Calu3 (cell line): ENCODE measurements at regions not wholly inside any gene's neighbourhood (a gene's known extent, or its start where the extent isn't known, plus 50 kb on each side); places are given as distances from the start of the nearest gene placed in this dataset.

Experiments
- BruUV-seq: library from RNA; stranded (reverse); fragments of 400-500 nt; replicated peaks from 2 replicates; lab custom pipeline; 2021; lab: Mats Ljungman, UMichigan
- CTCF ChIA-PET: fragments of 300-600 bp; sonication (Branson Sonifier 250); formaldehyde crosslinking; loops from one replicate; lab custom pipeline; 2022; ENCODE audit warnings: antibody characterized with exemption; lab: Charles Lee
- DNase-seq: peaks from one replicate; pipeline ENCODE4 v3.0.0; 2022
- H3K27ac Mint-ChIP-seq: one replicate; pipeline ENCODE4 v1.8.0; 2022; ENCODE audit warnings: mixed read lengths; ENCODE audit not compliant: unreplicated experiment
- H3K27me3 Mint-ChIP-seq: one replicate; pipeline ENCODE4 v1.8.0; 2022; ENCODE audit warnings: mixed read lengths; ENCODE audit not compliant: unreplicated experiment
- H3K36me3 Mint-ChIP-seq: one replicate; pipeline ENCODE4 v1.8.0; 2022; ENCODE audit warnings: mild to moderate bottlenecking, moderate library complexity, mixed read lengths; ENCODE audit not compliant: insufficient read depth, unreplicated experiment
- H3K4me1 Mint-ChIP-seq: one replicate; pipeline ENCODE4 v1.8.0; 2022; ENCODE audit warnings: mild to moderate bottlenecking, low read depth, mixed read lengths; ENCODE audit not compliant: unreplicated experiment
- H3K4me3 Mint-ChIP-seq: one replicate; pipeline ENCODE4 v1.8.0; 2022; ENCODE audit warnings: mild to moderate bottlenecking, low read depth, moderate library complexity, mixed read lengths; ENCODE audit not compliant: unreplicated experiment
- H3K9me3 Mint-ChIP-seq: one replicate; pipeline ENCODE4 v1.8.0; 2022; ENCODE audit warnings: low read depth, mixed read lengths; ENCODE audit not compliant: unreplicated experiment
- intact Hi-C: fragments of 100-400 bp; cut with micrococcal nuclease; formaldehyde crosslinking; loops from one replicate; pipeline ENCODE4 v1.10.0; 2022; ENCODE audit not compliant: unreplicated experiment
- TF ChIP-seq, protein P1 (sequence below): fragments of 200-600 bp; IDR thresholded peaks from one replicate; pipeline ENCODE4 v1.8.0; 2022; ENCODE audit warnings: antibody characterized with exemption; ENCODE audit not compliant: unreplicated experiment

DNA sequence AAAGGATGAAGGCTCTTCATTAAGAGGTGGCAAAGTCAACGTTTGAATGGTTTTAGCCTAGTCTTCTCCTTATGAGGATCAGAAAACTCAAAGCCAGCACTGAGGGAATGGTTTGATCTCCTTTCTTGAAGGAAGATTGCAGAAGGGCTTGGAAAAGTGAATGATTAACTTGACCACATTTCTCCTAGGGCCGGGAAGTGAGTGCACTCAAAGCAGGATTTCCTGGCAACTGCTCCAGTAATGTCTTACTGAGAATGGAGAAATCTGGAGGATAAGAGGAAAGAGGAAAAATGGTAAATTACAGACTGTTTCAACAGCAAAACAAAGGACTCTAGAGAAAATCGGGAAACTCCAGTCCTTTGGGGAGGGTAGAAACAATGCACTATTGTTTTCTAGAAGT, 189.0 kb upstream of the FOXA2 start:
- H3K9me3 Mint-ChIP-seq: peaks cover 2% of the 10 kb centered on the region
- H3K27me3 Mint-ChIP-seq: no peaks in the 10 kb centered on the region
- CTCF ChIA-PET: no interaction called here
- no peak overlapping the region for H3K4me3 Mint-ChIP-seq
- peaks cover 7% of the 10 kb centered on the region for H3K4me1 Mint-ChIP-seq
- BruUV-seq: no TSS peak
- no peak overlapping the region for H3K27ac Mint-ChIP-seq
- intact Hi-C loops: no loop called here
- no peaks in the 10 kb centered on the region for H3K36me3 Mint-ChIP-seq
- TF ChIP-seq, protein P1, sequence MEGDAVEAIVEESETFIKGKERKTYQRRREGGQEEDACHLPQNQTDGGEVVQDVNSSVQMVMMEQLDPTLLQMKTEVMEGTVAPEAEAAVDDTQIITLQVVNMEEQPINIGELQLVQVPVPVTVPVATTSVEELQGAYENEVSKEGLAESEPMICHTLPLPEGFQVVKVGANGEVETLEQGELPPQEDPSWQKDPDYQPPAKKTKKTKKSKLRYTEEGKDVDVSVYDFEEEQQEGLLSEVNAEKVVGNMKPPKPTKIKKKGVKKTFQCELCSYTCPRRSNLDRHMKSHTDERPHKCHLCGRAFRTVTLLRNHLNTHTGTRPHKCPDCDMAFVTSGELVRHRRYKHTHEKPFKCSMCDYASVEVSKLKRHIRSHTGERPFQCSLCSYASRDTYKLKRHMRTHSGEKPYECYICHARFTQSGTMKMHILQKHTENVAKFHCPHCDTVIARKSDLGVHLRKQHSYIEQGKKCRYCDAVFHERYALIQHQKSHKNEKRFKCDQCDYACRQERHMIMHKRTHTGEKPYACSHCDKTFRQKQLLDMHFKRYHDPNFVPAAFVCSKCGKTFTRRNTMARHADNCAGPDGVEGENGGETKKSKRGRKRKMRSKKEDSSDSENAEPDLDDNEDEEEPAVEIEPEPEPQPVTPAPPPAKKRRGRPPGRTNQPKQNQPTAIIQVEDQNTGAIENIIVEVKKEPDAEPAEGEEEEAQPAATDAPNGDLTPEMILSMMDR: no peak
- DNase-seq: no peak

DNA sequence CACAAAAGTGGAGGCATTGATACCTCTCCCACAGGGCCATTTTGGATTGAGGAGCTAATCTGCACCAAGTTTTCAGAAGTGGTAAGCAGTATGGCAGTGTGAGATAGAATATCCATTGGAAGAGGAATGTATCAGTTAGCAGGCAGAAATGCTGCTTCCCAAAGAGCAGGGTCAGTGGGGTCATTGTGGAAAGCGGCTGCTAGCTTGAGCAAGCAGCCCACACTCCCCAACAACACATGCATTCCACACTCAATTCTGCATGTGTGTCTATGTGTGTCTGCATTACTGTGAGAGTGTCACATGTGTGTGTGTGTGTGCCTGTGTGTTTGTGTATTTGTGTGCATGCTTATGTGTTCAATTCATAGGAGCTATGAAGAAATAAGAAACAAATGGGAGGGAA, 190.9 kb upstream of the FOXA2 start:
- CTCF ChIA-PET: no interaction called here
- no peak overlapping the region for H3K4me3 Mint-ChIP-seq
- peaks cover 2% of the 10 kb centered on the region for H3K9me3 Mint-ChIP-seq
- no peaks in the 10 kb centered on the region for H3K36me3 Mint-ChIP-seq
- H3K27me3 Mint-ChIP-seq: no peaks in the 10 kb centered on the region
- peaks cover 7% of the 10 kb centered on the region for H3K4me1 Mint-ChIP-seq
- BruUV-seq: no TSS peak
- TF ChIP-seq, protein P1: no peak
- DNase-seq: no peak
- intact Hi-C loops: no loop called here
- H3K27ac Mint-ChIP-seq: no peak overlapping the region

DNA sequence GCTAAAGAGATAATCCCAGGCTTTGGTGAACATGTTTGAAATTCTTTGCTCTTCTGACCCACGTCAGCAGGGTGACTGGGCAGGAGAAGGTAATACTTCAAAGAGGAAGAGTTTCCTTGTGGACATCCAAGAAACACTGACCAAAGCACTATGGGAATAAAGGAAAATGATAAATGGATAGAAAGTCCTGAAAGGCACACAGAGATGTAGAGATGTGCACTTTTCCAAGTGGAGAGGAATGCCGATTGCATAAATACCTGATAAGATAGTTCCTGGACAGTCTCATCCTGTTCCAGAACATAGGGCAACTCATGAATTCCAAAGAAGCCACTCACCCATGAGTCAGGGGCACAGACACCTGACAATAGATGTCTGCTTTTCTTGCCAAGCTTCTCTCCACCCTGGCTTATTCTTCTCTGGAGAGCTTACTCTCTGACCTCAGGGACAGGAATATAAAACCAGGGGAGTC, 191.3 kb upstream of the FOXA2 start:
- Mint-ChIP-seq H3K27me3 (no peaks in the 10 kb centered on the region), H3K4me1 (peaks cover 7% of the 10 kb centered on the region)
- intact Hi-C loops: no loop called here

DNA sequence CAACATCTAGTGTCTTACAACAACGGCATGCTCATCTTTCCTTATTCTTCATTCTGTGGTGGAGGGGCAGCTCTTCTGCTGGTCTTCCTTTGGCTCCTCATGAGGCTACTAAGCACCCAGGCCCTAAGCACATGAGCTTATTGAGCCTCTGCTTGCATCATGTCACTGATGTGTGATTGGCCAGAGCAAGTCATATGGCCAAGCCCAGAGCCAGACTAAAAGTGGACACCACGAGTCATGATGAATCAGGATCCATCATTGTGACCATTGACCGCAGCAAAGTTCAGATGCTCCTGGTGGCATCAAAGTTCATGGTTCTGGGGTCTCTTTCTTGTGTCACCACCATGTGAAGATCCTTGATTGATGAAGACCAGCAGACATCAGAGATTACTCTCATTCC, 192.0 kb upstream of the FOXA2 start:
- Mint-ChIP-seq H3K4me3 (no peak overlapping the region), H3K9me3 (peaks cover 2% of the 10 kb centered on the region), H3K4me1 (peaks cover 7% of the 10 kb centered on the region), H3K27ac (no peak overlapping the region), H3K36me3 (no peaks in the 10 kb centered on the region), H3K27me3 (no peaks in the 10 kb centered on the region)
- CTCF ChIA-PET: no interaction called here
- DNase-seq: no peak
- intact Hi-C loops: no loop called here
- no TSS peak for BruUV-seq
- TF ChIP-seq, protein P1: no peak

More for the DNA sequence above, 191.3 kb upstream of the FOXA2 start:
- TF ChIP-seq, protein P1: no peak
- no peak overlapping the region for H3K27ac Mint-ChIP-seq
- no peak for DNase-seq
- H3K4me3 Mint-ChIP-seq: no peak overlapping the region
- no TSS peak for BruUV-seq
- H3K9me3 Mint-ChIP-seq: peaks cover 2% of the 10 kb centered on the region
- no peaks in the 10 kb centered on the region for H3K36me3 Mint-ChIP-seq
- CTCF ChIA-PET: no interaction called here
